Hematopoietic multipotent progenitor cell treated with erythropoietin and hydrocortisone succinate and interleukin-3 and kit ligand, for 8 days (in vitro differentiated cells): ENCODE measurements at regions not wholly inside any gene's neighbourhood (a gene's known extent, or its start where the extent isn't known, plus 50 kb on each side); places are given as distances from the start of the nearest gene placed in this dataset.

Source experiments
- DNase-seq: peaks from one replicate; pipeline ENCODE4 v3.0.0-alpha.2; 2015

GRCh38 chr15:62475591-62475990 lies 310.5 kb upstream of the C2CD4B start:
- DNase-seq = no peak

- no peak for DNase-seq
These were observed 311.1 kb upstream of the C2CD4B start for GRCh38 chr15:62476163-62476562.

GRCh38 chr15:62477929-62478328 lies 312.8 kb upstream of the C2CD4B start:
- DNase-seq = no peak

GRCh38 chr15:62482785-62483429 lies 317.8 kb upstream of the C2CD4B start:
- DNase-seq = peak; percentile 77

- DNase-seq = peak; percentile 95
These were observed 318.7 kb upstream of the C2CD4B start for GRCh38 chr15:62483814-62484213.

GRCh38 chr15:62485170-62485720 lies 320.2 kb upstream of the C2CD4B start:
- no peak for DNase-seq

- no peak for DNase-seq
These were observed 321.0 kb upstream of the C2CD4B start for GRCh38 chr15:62486041-62486440.

- no peak for DNase-seq
These were observed 323.3 kb upstream of the C2CD4B start for GRCh38 chr15:62488387-62488786.

- no peak for DNase-seq
These were observed 326.6 kb upstream of the C2CD4B start for GRCh38 chr15:62491642-62492041.

- DNase-seq = no peak
These were observed 327.8 kb upstream of the C2CD4B start for GRCh38 chr15:62492900-62493299.

- DNase-seq = no peak
These were observed 329.1 kb upstream of the C2CD4B start for GRCh38 chr15:62494197-62494596.

- DNase-seq = peak; percentile 75
These were observed 330.9 kb upstream of the C2CD4B start for GRCh38 chr15:62495670-62496614.

- DNase-seq = no peak
These were observed 332.3 kb upstream of the C2CD4B start for GRCh38 chr15:62497356-62497755.

GRCh38 chr15:62498278-62498677 lies 333.2 kb upstream of the C2CD4B start:
- DNase-seq = no peak

GRCh38 chr15:62498712-62499111 lies 333.6 kb upstream of the C2CD4B start:
- DNase-seq = no peak

- DNase-seq = no peak
These were observed 335.2 kb upstream of the C2CD4B start for GRCh38 chr15:62500325-62500724.

- no peak for DNase-seq
These were observed 337.4 kb upstream of the C2CD4B start for GRCh38 chr15:62502451-62502850.

GRCh38 chr15:62503451-62503850 lies 338.4 kb upstream of the C2CD4B start:
- DNase-seq = no peak

- DNase-seq = no peak
These were observed 340.7 kb upstream of the C2CD4B start for GRCh38 chr15:62505762-62506161.

GRCh38 chr15:62506217-62506805 lies 341.2 kb upstream of the C2CD4B start:
- no peak for DNase-seq

GRCh38 chr15:62509395-62509958 lies 344.4 kb upstream of the C2CD4B start:
- no peak for DNase-seq

- no peak for DNase-seq
These were observed 345.7 kb upstream of the C2CD4B start for GRCh38 chr15:62510791-62511190.

- no peak for DNase-seq
These were observed 347.8 kb upstream of the C2CD4B start for GRCh38 chr15:62512904-62513303.
